NCI-H2029 (cell line): ENCODE measurements at regions not wholly inside any gene's neighbourhood (a gene's known extent, or its start where the extent isn't known, plus 50 kb on each side); places are given as distances from the start of the nearest gene placed in this dataset.

Experiments
- DNase-seq: peaks from one replicate; lab custom pipeline; 2025; lab: John Stamatoyannopoulos, UW

- DNase-seq: no peak
These were observed 201.8 kb upstream of the TPM1 start for GRCh38 chr15:62840526-62841268.

- DNase-seq: no peak
These were observed 201.3 kb upstream of the TPM1 start for GRCh38 chr15:62841269-62841628.

- DNase-seq: no peak
These were observed 200.5 kb upstream of the TPM1 start for GRCh38 chr15:62841891-62842559.

- DNase-seq: no peak
These were observed 199.2 kb upstream of the TPM1 start for GRCh38 chr15:62843311-62843710.

- no peak for DNase-seq
These were observed 197.8 kb upstream of the TPM1 start for GRCh38 chr15:62844564-62845240.

GRCh38 chr15:62845241-62846126 is 197.1 kb upstream of the TPM1 start:
- no peak for DNase-seq

GRCh38 chr15:62846131-62846804 is 196.3 kb upstream of the TPM1 start:
- no peak for DNase-seq

- no peak for DNase-seq
These were observed 195.6 kb upstream of the TPM1 start for GRCh38 chr15:62846805-62847495.

- DNase-seq: no peak
These were observed 194.6 kb upstream of the TPM1 start for GRCh38 chr15:62847900-62848489.

- no peak for DNase-seq
These were observed 193.9 kb upstream of the TPM1 start for GRCh38 chr15:62848632-62849050.

GRCh38 chr15:62849316-62850106 is 193.0 kb upstream of the TPM1 start:
- no peak for DNase-seq

GRCh38 chr15:62850318-62850717 is 192.2 kb upstream of the TPM1 start:
- no peak for DNase-seq

GRCh38 chr15:62850791-62851291 is 191.7 kb upstream of the TPM1 start:
- DNase-seq: no peak

GRCh38 chr15:62853114-62853840 is 189.3 kb upstream of the TPM1 start:
- DNase-seq: no peak

GRCh38 chr15:62853841-62854225 is 188.7 kb upstream of the TPM1 start:
- DNase-seq: no peak

GRCh38 chr15:62854420-62855084 is 188.0 kb upstream of the TPM1 start:
- no peak for DNase-seq

GRCh38 chr15:62855085-62855476 is 187.5 kb upstream of the TPM1 start:
- DNase-seq: no peak
